T-cell (primary cell): ENCODE measurements at regions not wholly inside any gene's neighbourhood (a gene's known extent, or its start where the extent isn't known, plus 50 kb on each side); places are given as distances from the start of the nearest gene placed in this dataset.
A peak's percentile ranks its signal among the peaks of the same experiment; 100 is the strongest.
"Not testable (repeated sequence)": the region's sequence is repeated elsewhere in the genome, so short reads cannot be mapped to it uniquely, and the experiment has no call there.

Source experiments
- ATAC-seq, 4 experiments: fragments of 200-7000 bp in 3 of 4; fragments of 150-1000 bp in 1 of 4; cut with Tn5 transposase; replicated peaks in 1 of 4; 1 replicate in 3 of 4; 2 replicates in 1 of 4; pipeline ENCODE4 v1.10.0; 2021; ENCODE audit warnings: moderate library complexity in 3 of 4, mild to moderate bottlenecking in 2 of 4, moderate number of reproducible peaks in 1 of 4
- CTCF ChIA-PET, 2 donors: fragments of 300-600 bp; sonication (Branson Sonifier 250); formaldehyde crosslinking; loops; one replicate each; lab custom pipeline; 2022; ENCODE audit warnings: antibody characterized with exemption in 2 of 2; lab: Charles Lee
- POLR2A ChIA-PET, 2 donors: fragments of 300-600 bp; sonication (Branson Sonifier 250); formaldehyde crosslinking; loops; one replicate each; lab custom pipeline; 2022; ENCODE audit warnings: antibody characterized with exemption in 2 of 2; lab: Charles Lee
- DNase-seq, 35 experiments: peaks; one replicate each; pipeline versions ENCODE4 v3.0.0 to v3.0.0-alpha.2; 2013 to 2023
- H3K27ac ChIP-seq: one replicate; pipeline ENCODE4 v1.5.1; 2013; ENCODE audit warnings: low read length
- H3K27me3 ChIP-seq, 2 experiments: replicated peaks in 1 of 2; 1 replicate in 1 of 2; 2 replicates in 1 of 2; pipeline versions ENCODE4 v1.6.1 to v1.7.0; 2013; ENCODE audit warnings: low read length in 1 of 2, mixed read lengths in 1 of 2; ENCODE audit not compliant: control insufficient read depth in 2 of 2, insufficient read depth in 2 of 2; ENCODE audit errors: extremely low read depth in 1 of 2
- H3K36me3 ChIP-seq, 2 donors: 1 replicate in 1 of 2; 2 replicates in 1 of 2; pipeline versions ENCODE4 v1.6.1 to v1.7.0; 2013; ENCODE audit warnings: low read length in 1 of 2; ENCODE audit not compliant: control insufficient read depth in 2 of 2, insufficient read depth in 1 of 2; ENCODE audit errors: extremely low read depth in 1 of 2
- H3K4me1 ChIP-seq, 2 experiments: 1 replicate in 1 of 2; 2 replicates in 1 of 2; pipeline versions ENCODE4 v1.6.1 to v1.7.0; 2013; ENCODE audit warnings: low read length in 2 of 2, mixed read lengths in 1 of 2; ENCODE audit not compliant: insufficient read depth in 2 of 2, control insufficient read depth in 1 of 2; ENCODE audit errors: extremely low read depth in 1 of 2
- H3K4me3 ChIP-seq, 2 donors: 1 replicate in 1 of 2; 2 replicates in 1 of 2; pipeline versions ENCODE4 v1.5.1 to v1.7.0; 2013; ENCODE audit warnings: mild to moderate bottlenecking in 2 of 2, low read length in 1 of 2, moderate library complexity in 1 of 2; ENCODE audit not compliant: control insufficient read depth in 1 of 2; ENCODE audit errors: extremely low read depth in 1 of 2
- H3K9me3 ChIP-seq: 2 replicates; pipeline ENCODE4 v1.7.0; 2013
- H3K27ac Mint-ChIP-seq, 2 donors: one replicate each; pipeline ENCODE4 v1.8.0; 2020 to 2021; ENCODE audit warnings: mild to moderate bottlenecking in 2 of 2, mixed read lengths in 2 of 2
- H3K27me3 Mint-ChIP-seq, 2 donors: one replicate each; pipeline ENCODE4 v1.8.0; 2021 to 2022; ENCODE audit warnings: mixed read lengths in 2 of 2
- H3K36me3 Mint-ChIP-seq: one replicate; pipeline ENCODE4 v1.8.0; 2021; ENCODE audit warnings: mixed read lengths
- H3K4me1 Mint-ChIP-seq, 3 donors: one replicate each; pipeline ENCODE4 v1.8.0; 2020 to 2022; ENCODE audit warnings: mixed read lengths in 3 of 3, mild to moderate bottlenecking in 1 of 3
- H3K4me3 Mint-ChIP-seq, 3 donors: one replicate each; pipeline ENCODE4 v1.8.0; 2020 to 2022; ENCODE audit warnings: mild to moderate bottlenecking in 3 of 3, mixed read lengths in 3 of 3, moderate library complexity in 3 of 3
- H3K9me3 Mint-ChIP-seq, 3 donors: one replicate each; pipeline ENCODE4 v1.8.0; 2020 to 2022; ENCODE audit warnings: mixed read lengths in 3 of 3
- WGBS: methylation state at CpG from one replicate; pipeline ENCODE4 v1.1.5; 2013; ENCODE audit warnings: missing lambda C conversion rate; ENCODE audit not compliant: insufficient coverage; 5-methylcytosine and 5-hydroxymethylcytosine counted together

- DNase-seq, H3K9me3 ChIP-seq, H3K27ac ChIP-seq, H3K9me3 Mint-ChIP-seq, H3K27me3 Mint-ChIP-seq, H3K4me3 ChIP-seq, CTCF ChIA-PET, H3K4me3 Mint-ChIP-seq, H3K36me3 ChIP-seq, H3K27me3 ChIP-seq, ATAC-seq, H3K27ac Mint-ChIP-seq, H3K36me3 Mint-ChIP-seq: not testable (repeated sequence)
- peaks cover 12 to 21% of the 10 kb centered on the region in 2 experiments for H3K4me1 ChIP-seq
- peaks cover 37 to 68% (median 49%) of the 10 kb centered on the region in 3 donors for H3K4me1 Mint-ChIP-seq
- no CpG with 5 or more reads among the region's 3 CpGs for whole genome bisulfite sequencing
- POLR2A ChIA-PET = interaction anchor here in 1 of 2 donors (0.6 kb wide), 1 partner anchor 27 kb away, joined by 3 read pairs; no protein-coding TSS in a partner anchor
Measured at GRCh38 chr12:123047892-123048291, 67.4 kb downstream of the ARL6IP4 start.

- 83% methylated on average over 1 of the region's 1 CpG for WGBS
- peaks cover 37 to 68% (median 49%) of the 10 kb centered on the region in 3 donors for H3K4me1 Mint-ChIP-seq
- no peaks in the 10 kb centered on the region for H3K9me3 Mint-ChIP-seq
- Histone ChIP-seq H3K36me3 (no peaks in the 10 kb centered on the region), H3K4me3 (no peak overlapping the region), H3K27ac (no peak overlapping the region), H3K4me1 (peaks cover 12 to 23% of the 10 kb centered on the region in 2 experiments), H3K9me3 (no peaks in the 10 kb centered on the region), H3K27me3 (no peaks in the 10 kb centered on the region)
- no peak for ATAC-seq
- POLR2A ChIA-PET = interaction anchor here in 1 of 2 donors (0.6 kb wide), 1 partner anchor 27 kb away, joined by 3 read pairs; no protein-coding TSS in a partner anchor
- peak overlapping the region in 1 of 2 donors; percentile 16 for H3K27ac Mint-ChIP-seq
- no peak for DNase-seq
- CTCF ChIA-PET = interaction anchor here in 1 of 2 donors (0.6 to 1.0 kb wide), 3 partner anchors 15 to 1157 kb away, joined by 3 to 5 read pairs (median 3); no protein-coding TSS in a partner anchor
- no peaks in the 10 kb centered on the region for H3K27me3 Mint-ChIP-seq
- H3K4me3 Mint-ChIP-seq = no peak overlapping the region
- H3K36me3 Mint-ChIP-seq = no peaks in the 10 kb centered on the region
Measured at GRCh38 chr12:123047289-123047688, 66.8 kb downstream of the ARL6IP4 start.

- no CpG with 5 or more reads among the region's 3 CpGs for WGBS
- H3K27ac Mint-ChIP-seq = peak overlapping the region in 1 of 2 donors; percentile 34
Measured at GRCh38 chr12:123046431-123046830, 66.0 kb downstream of the ARL6IP4 start.

GRCh38 chr12:123045678-123046077 lies 65.2 kb downstream of the ARL6IP4 start:
- no peak overlapping the region for H3K4me3 Mint-ChIP-seq
- no peaks in the 10 kb centered on the region for H3K27me3 Mint-ChIP-seq

More at GRCh38 chr12:123046431-123046830, 66.0 kb downstream of the ARL6IP4 start:
- DNase-seq (no peak), ATAC-seq (no peak)
- no peak overlapping the region for H3K4me3 ChIP-seq
- H3K9me3 ChIP-seq = no peaks in the 10 kb centered on the region
- Mint-ChIP-seq H3K4me1 (peaks cover 35 to 65% (median 47%) of the 10 kb centered on the region in 3 donors), H3K27me3 (no peaks in the 10 kb centered on the region), H3K36me3 (no peaks in the 10 kb centered on the region), H3K4me3 (no peak overlapping the region), H3K9me3 (no peaks in the 10 kb centered on the region)
- H3K27me3 ChIP-seq = no peaks in the 10 kb centered on the region
- peaks cover 0 to 2% of the 10 kb centered on the region in 2 donors for H3K36me3 ChIP-seq
- POLR2A ChIA-PET = no interaction called here
- CTCF ChIA-PET = interaction anchor here in 1 of 2 donors (0.6 to 1.0 kb wide), 3 partner anchors 16 to 192 kb away, joined by 3 to 4 read pairs (median 3); no protein-coding TSS in a partner anchor
- H3K4me1 ChIP-seq = peaks cover 12 to 23% of the 10 kb centered on the region in 2 experiments
- no peak overlapping the region for H3K27ac ChIP-seq

GRCh38 chr12:123044351-123044750 lies 63.9 kb downstream of the ARL6IP4 start:
- WGBS = no CpG with 5 or more reads among the region's 1 CpG
- H3K9me3 Mint-ChIP-seq = no peaks in the 10 kb centered on the region
- H3K36me3 Mint-ChIP-seq = no peaks in the 10 kb centered on the region
- H3K27ac Mint-ChIP-seq = peak overlapping the region; percentile 72 to 82
- H3K4me3 Mint-ChIP-seq = peak overlapping the region in 1 of 3 donors; percentile 24
- Histone ChIP-seq H3K36me3 (peaks cover 0 to 2% of the 10 kb centered on the region in 2 donors), H3K27me3 (no peaks in the 10 kb centered on the region), H3K4me3 (no peak overlapping the region), H3K9me3 (no peaks in the 10 kb centered on the region), H3K27ac (peak overlapping the region; percentile 38), H3K4me1 (peaks cover 12 to 23% of the 10 kb centered on the region in 2 experiments)
- peaks cover 32 to 56% (median 41%) of the 10 kb centered on the region in 3 donors for H3K4me1 Mint-ChIP-seq
- ATAC-seq = no peak
- H3K27me3 Mint-ChIP-seq = no peaks in the 10 kb centered on the region
- ChIA-PET POLR2A (interaction anchor here in 1 of 2 donors (0.7 kb wide), 1 partner anchor 194 kb away, joined by 3 read pairs; no protein-coding TSS in a partner anchor), CTCF (interaction anchor here (0.6 to 2.6 kb wide), 7 partner anchors 9 to 537 kb away, joined by 3 to 23 read pairs (median 4); no protein-coding TSS in a partner anchor)
- no peak for DNase-seq

More at GRCh38 chr12:123045678-123046077, 65.2 kb downstream of the ARL6IP4 start:
- H3K27ac Mint-ChIP-seq = no peak overlapping the region
- Histone ChIP-seq H3K27me3 (no peaks in the 10 kb centered on the region), H3K9me3 (no peaks in the 10 kb centered on the region), H3K4me1 (peaks cover 12 to 23% of the 10 kb centered on the region in 2 experiments), H3K36me3 (peaks cover 0 to 2% of the 10 kb centered on the region in 2 donors), H3K27ac (no peak overlapping the region), H3K4me3 (no peak overlapping the region)
- no peaks in the 10 kb centered on the region for H3K36me3 Mint-ChIP-seq
- 95% methylated on average over 6 of the region's 7 CpGs for WGBS
- ChIA-PET POLR2A (no interaction called here), CTCF (no interaction called here)
- DNase-seq = no peak
- H3K4me1 Mint-ChIP-seq = peaks cover 32 to 58% (median 45%) of the 10 kb centered on the region in 3 donors
- no peaks in the 10 kb centered on the region for H3K9me3 Mint-ChIP-seq
- ATAC-seq = no peak

GRCh38 chr12:123043536-123044001 lies 63.1 kb downstream of the ARL6IP4 start:
- ATAC-seq = peak; percentile 95 to 97 (median 96)

More at GRCh38 chr12:123043536-123044001, 63.1 kb downstream of the ARL6IP4 start:
- H3K36me3 ChIP-seq = peaks cover 0 to 2% of the 10 kb centered on the region in 2 donors
- peaks cover 12 to 23% of the 10 kb centered on the region in 2 experiments for H3K4me1 ChIP-seq
- POLR2A ChIA-PET = interaction anchor here in 1 of 2 donors (0.7 kb wide), 2 partner anchors 195 to 425 kb away, joined by 3 to 4 read pairs; no protein-coding TSS in a partner anchor
- Mint-ChIP-seq H3K27me3 (no peaks in the 10 kb centered on the region), H3K9me3 (no peaks in the 10 kb centered on the region), H3K36me3 (no peaks in the 10 kb centered on the region), H3K4me3 (peak overlapping the region in 2 of 3 donors; percentile 9 to 24), H3K4me1 (peaks cover 29 to 61% (median 38%) of the 10 kb centered on the region in 3 donors), H3K27ac (peak overlapping the region; percentile 72 to 82)
- H3K27me3 ChIP-seq = no peaks in the 10 kb centered on the region
- peak overlapping the region in 1 of 2 donors; percentile 30 for H3K4me3 ChIP-seq
- peak; percentile 47 to 83 (median 67) for DNase-seq
- WGBS = 3% methylated on average over 4 of the region's 7 CpGs
- H3K9me3 ChIP-seq = no peaks in the 10 kb centered on the region
- H3K27ac ChIP-seq = peak overlapping the region; percentile 38
- CTCF ChIA-PET = interaction anchor here (0.6 to 2.6 kb wide), 9 partner anchors 31 to 538 kb away, joined by 3 to 23 read pairs (median 3); partner anchors contain the start of gene OGFOD2 (in 1 of the 2)
